ENCODE measurements at regions not wholly inside any gene's neighbourhood (a gene's known extent, or its start where the extent isn't known, plus 50 kb on each side); places are given as distances from the start of the nearest gene placed in this dataset.

- H3K9me2 ChIP-seq (replicated peaks; ENCODE audit: insufficient read depth, low read length), result no peaks in the 10 kb centered on the region
- no peak overlapping the region for H3K4me2 ChIP-seq (ENCODE audit: low read depth, low read length)
- H3K79me2 ChIP-seq (ENCODE audit: low read length), result no peaks in the 10 kb centered on the region
- no peak for DNase-seq
- no peak overlapping the region for H2AFZ ChIP-seq (ENCODE audit: low read length)
- no peaks in the 10 kb centered on the region for H3K9me3 ChIP-seq (replicated peaks; ENCODE audit: insufficient read depth, low read length)
- H3K9ac ChIP-seq (ENCODE audit: low read length), result no peak overlapping the region
- H3K4me1 ChIP-seq (ENCODE audit: low read length), result no peaks in the 10 kb centered on the region
- no peaks in the 10 kb centered on the region for H4K20me1 ChIP-seq (ENCODE audit: insufficient read depth, low read length)
- no peak overlapping the region for H3K4me3 ChIP-seq (ENCODE audit: low read length)
- no peak overlapping the region for H3K27ac ChIP-seq (ENCODE audit: low read length)
- H3K36me3 ChIP-seq (replicated peaks; ENCODE audit: insufficient read depth, low read length), result no peaks in the 10 kb centered on the region
- H3F3A ChIP-seq (ENCODE audit: insufficient read depth, low read length), result no peaks in the 10 kb centered on the region
- TF ChIP-seq, protein P1, sequence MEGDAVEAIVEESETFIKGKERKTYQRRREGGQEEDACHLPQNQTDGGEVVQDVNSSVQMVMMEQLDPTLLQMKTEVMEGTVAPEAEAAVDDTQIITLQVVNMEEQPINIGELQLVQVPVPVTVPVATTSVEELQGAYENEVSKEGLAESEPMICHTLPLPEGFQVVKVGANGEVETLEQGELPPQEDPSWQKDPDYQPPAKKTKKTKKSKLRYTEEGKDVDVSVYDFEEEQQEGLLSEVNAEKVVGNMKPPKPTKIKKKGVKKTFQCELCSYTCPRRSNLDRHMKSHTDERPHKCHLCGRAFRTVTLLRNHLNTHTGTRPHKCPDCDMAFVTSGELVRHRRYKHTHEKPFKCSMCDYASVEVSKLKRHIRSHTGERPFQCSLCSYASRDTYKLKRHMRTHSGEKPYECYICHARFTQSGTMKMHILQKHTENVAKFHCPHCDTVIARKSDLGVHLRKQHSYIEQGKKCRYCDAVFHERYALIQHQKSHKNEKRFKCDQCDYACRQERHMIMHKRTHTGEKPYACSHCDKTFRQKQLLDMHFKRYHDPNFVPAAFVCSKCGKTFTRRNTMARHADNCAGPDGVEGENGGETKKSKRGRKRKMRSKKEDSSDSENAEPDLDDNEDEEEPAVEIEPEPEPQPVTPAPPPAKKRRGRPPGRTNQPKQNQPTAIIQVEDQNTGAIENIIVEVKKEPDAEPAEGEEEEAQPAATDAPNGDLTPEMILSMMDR (IDR thresholded peaks at IDR 0.05; ENCODE audit: low read length), result no peak
- TF ChIP-seq EZH2phosphoT487 (IDR thresholded peaks at IDR 0.05; ENCODE audit: low read length) (no peak), EZH2 (optimal IDR thresholded peaks at IDR 0.05; ENCODE audit: low read depth, low read length) (no peak)
- H3K27me3 ChIP-seq (replicated peaks; ENCODE audit: insufficient read depth, low read length), result no peaks in the 10 kb centered on the region
These were observed 196.8 kb upstream of the FSTL5 start for GRCh38 chr4:162360369-162361149.

GRCh38 chr4:162356181-162356580 is 192.4 kb upstream of the FSTL5 start:
- H3K9ac ChIP-seq (ENCODE audit: low read length), result no peak overlapping the region
- H3K27ac ChIP-seq (ENCODE audit: low read length), result no peak overlapping the region
- H3K4me2 ChIP-seq (ENCODE audit: low read depth, low read length), result no peak overlapping the region
- TF ChIP-seq EZH2 (optimal IDR thresholded peaks at IDR 0.05; ENCODE audit: low read depth, low read length) (no peak), EZH2phosphoT487 (IDR thresholded peaks at IDR 0.05; ENCODE audit: low read length) (no peak)
- TF ChIP-seq, protein P1 (IDR thresholded peaks at IDR 0.05; ENCODE audit: low read length), result no peak
- no peaks in the 10 kb centered on the region for H3K4me1 ChIP-seq (ENCODE audit: low read length)
- H3K27me3 ChIP-seq (replicated peaks; ENCODE audit: insufficient read depth, low read length), result no peaks in the 10 kb centered on the region
- H2AFZ ChIP-seq (ENCODE audit: low read length), result no peak overlapping the region
- no peak for DNase-seq
- no peaks in the 10 kb centered on the region for H3F3A ChIP-seq (ENCODE audit: insufficient read depth, low read length)
- no peaks in the 10 kb centered on the region for H3K9me3 ChIP-seq (replicated peaks; ENCODE audit: insufficient read depth, low read length)
- H4K20me1 ChIP-seq (ENCODE audit: insufficient read depth, low read length), result no peaks in the 10 kb centered on the region
- H3K36me3 ChIP-seq (replicated peaks; ENCODE audit: insufficient read depth, low read length), result no peaks in the 10 kb centered on the region
- no peaks in the 10 kb centered on the region for H3K9me2 ChIP-seq (replicated peaks; ENCODE audit: insufficient read depth, low read length)
- H3K79me2 ChIP-seq (ENCODE audit: low read length), result no peaks in the 10 kb centered on the region
- H3K4me3 ChIP-seq (ENCODE audit: low read length), result no peak overlapping the region

DNA sequence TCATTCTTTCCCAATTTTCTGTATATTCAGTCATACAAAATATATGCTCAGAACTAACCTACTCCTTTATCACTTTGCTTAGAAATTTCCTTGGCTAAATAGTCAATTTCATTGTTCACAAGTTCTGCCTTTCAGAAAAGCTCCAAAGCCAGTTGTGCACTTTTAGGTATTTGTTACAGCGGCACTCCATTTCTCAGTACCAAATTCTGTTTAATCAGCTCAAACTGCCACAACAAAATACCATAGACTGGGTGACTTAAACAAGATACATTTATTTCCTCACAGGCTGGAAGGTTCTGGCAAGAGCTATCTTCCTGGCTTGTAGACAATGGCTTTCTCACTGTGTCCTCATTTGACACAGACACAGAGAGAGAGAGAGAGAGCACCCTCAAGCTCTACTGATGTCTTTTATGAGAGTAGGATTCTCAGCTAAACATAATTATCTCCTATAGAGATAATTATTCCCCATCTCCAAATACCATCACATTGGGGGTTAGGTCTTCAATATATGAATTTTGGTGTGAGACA is 188.8 kb upstream of the FSTL5 start:
- Histone ChIP-seq H4K20me1 (ENCODE audit: insufficient read depth, low read length) (no peaks in the 10 kb centered on the region), H3K4me3 (ENCODE audit: low read length) (no peak overlapping the region), H3K9me3 (replicated peaks; ENCODE audit: insufficient read depth, low read length) (no peaks in the 10 kb centered on the region), H3F3A (ENCODE audit: insufficient read depth, low read length) (peaks cover 6% of the 10 kb centered on the region; the same call in 1 of the 2 replicates), H3K4me1 (ENCODE audit: low read length) (peaks cover 7% of the 10 kb centered on the region), H3K4me2 (ENCODE audit: low read depth, low read length) (no peak overlapping the region), H3K27me3 (replicated peaks; ENCODE audit: insufficient read depth, low read length) (no peaks in the 10 kb centered on the region), H3K79me2 (ENCODE audit: low read length) (no peaks in the 10 kb centered on the region), H3K27ac (ENCODE audit: low read length) (no peak overlapping the region), H3K36me3 (replicated peaks; ENCODE audit: insufficient read depth, low read length) (no peaks in the 10 kb centered on the region), H3K9ac (ENCODE audit: low read length) (no peak overlapping the region), H2AFZ (ENCODE audit: low read length) (no peak overlapping the region), H3K9me2 (replicated peaks; ENCODE audit: insufficient read depth, low read length) (no peaks in the 10 kb centered on the region)
- TF ChIP-seq, protein P1 (IDR thresholded peaks at IDR 0.05; ENCODE audit: low read length), result no peak
- TF ChIP-seq EZH2phosphoT487 (IDR thresholded peaks at IDR 0.05; ENCODE audit: low read length) (no peak), EZH2 (optimal IDR thresholded peaks at IDR 0.05; ENCODE audit: low read depth, low read length) (no peak)
- no peak for DNase-seq
